ENCODE measurements at regions not wholly inside any gene's neighbourhood (a gene's known extent, or its start where the extent isn't known, plus 50 kb on each side); places are given as distances from the start of the nearest gene placed in this dataset.
A peak's percentile ranks its signal among the peaks of the same experiment; 100 is the strongest.

- peak; percentile 72 for DNase-seq
These were observed 120.6 kb downstream of the CD47 start for GRCh38 chr3:107969994-107970819.

GRCh38 chr3:107969525-107969924, 121.3 kb downstream of the CD47 start:
- no peak for DNase-seq

GRCh38 chr3:107966276-107966675, 124.6 kb downstream of the CD47 start:
- DNase-seq: no peak

GRCh38 chr3:107965136-107965655, 125.6 kb downstream of the CD47 start:
- DNase-seq: no peak

GRCh38 chr3:107963581-107963980, 127.2 kb downstream of the CD47 start:
- no peak for DNase-seq

GRCh38 chr3:107962946-107963345, 127.9 kb downstream of the CD47 start:
- DNase-seq: no peak

GRCh38 chr3:107962037-107962436, 128.8 kb downstream of the CD47 start:
- no peak for DNase-seq

GRCh38 chr3:107959550-107960154, 131.2 kb downstream of the CD47 start:
- no peak for DNase-seq

GRCh38 chr3:107958146-107958545, 132.7 kb downstream of the CD47 start:
- DNase-seq: no peak

- DNase-seq: peak; percentile 91
These were observed 133.6 kb downstream of the CD47 start for GRCh38 chr3:107956991-107957900.

- DNase-seq: no peak
These were observed 136.0 kb downstream of the CD47 start for GRCh38 chr3:107954845-107955244.

- no peak for DNase-seq
These were observed 137.1 kb downstream of the CD47 start for GRCh38 chr3:107953722-107954121.

- no peak for DNase-seq
These were observed 139.7 kb downstream of the CD47 start for GRCh38 chr3:107951126-107951525.

- DNase-seq: no peak
These were observed 140.4 kb downstream of the CD47 start for GRCh38 chr3:107950417-107950816.

GRCh38 chr3:107949394-107949970, 141.3 kb downstream of the CD47 start:
- no peak for DNase-seq

GRCh38 chr3:107947203-107947602, 143.6 kb downstream of the CD47 start:
- DNase-seq: no peak

GRCh38 chr3:107946700-107947099, 144.1 kb downstream of the CD47 start:
- DNase-seq: no peak

- no peak for DNase-seq
These were observed 145.3 kb downstream of the CD47 start for GRCh38 chr3:107945417-107946094.

GRCh38 chr3:107943786-107944523, 146.9 kb downstream of the CD47 start:
- DNase-seq: no peak

- DNase-seq: no peak
These were observed 147.7 kb downstream of the CD47 start for GRCh38 chr3:107942951-107943749.

Data from tongue (tissue), 1 donor.